GM12864 (cell line): ENCODE measurements at regions not wholly inside any gene's neighbourhood (a gene's known extent, or its start where the extent isn't known, plus 50 kb on each side); places are given as distances from the start of the nearest gene placed in this dataset.

Experiments
- DNase-seq: peaks from one replicate; pipeline ENCODE4 v3.0.0-alpha.2; 2011; ENCODE audit warnings: low read depth
- H3K4me3 ChIP-seq: 2 replicates; pipeline ENCODE4 v1.5.1; 2011; ENCODE audit warnings: mild to moderate bottlenecking, low read depth, low read length, control low read depth
- CTCF ChIP-seq: IDR thresholded peaks from 2 replicates; pipeline ENCODE4 v1.5.1; 2011; ENCODE audit warnings: low read depth, mild to moderate bottlenecking, moderate library complexity, low read length, control low read depth, inconsistent platforms; ENCODE audit errors: missing control alignments

GRCh38 chr11:70783821-70784220 is 385.5 kb downstream of the CTTN start:
- no peak for TF ChIP-seq CTCF
- no peak overlapping the region for H3K4me3 ChIP-seq
- DNase-seq = no peak

GRCh38 chr11:70785372-70785771 is 387.0 kb downstream of the CTTN start:
- no peak overlapping the region for H3K4me3 ChIP-seq
- no peak for TF ChIP-seq CTCF

GRCh38 chr11:70786021-70786665 is 387.8 kb downstream of the CTTN start:
- TF ChIP-seq CTCF = no peak
- H3K4me3 ChIP-seq = no peak overlapping the region
- DNase-seq = no peak

More at GRCh38 chr11:70785372-70785771, 387.0 kb downstream of the CTTN start:
- DNase-seq = no peak

- no peak for TF ChIP-seq CTCF
- DNase-seq = no peak
- no peak overlapping the region for H3K4me3 ChIP-seq
Observed at GRCh38 chr11:70788248-70789022, 390.1 kb downstream of the CTTN start.

GRCh38 chr11:70790671-70791300 is 392.5 kb downstream of the CTTN start:
- no peak for TF ChIP-seq CTCF
- no peak for DNase-seq
- no peak overlapping the region for H3K4me3 ChIP-seq

- DNase-seq = no peak
- TF ChIP-seq CTCF = peak; percentile 29
- H3K4me3 ChIP-seq = no peak overlapping the region
Observed at GRCh38 chr11:70796648-70797227, 398.4 kb downstream of the CTTN start.
